OCI-LY7 (cell line): ENCODE measurements at regions not wholly inside any gene's neighbourhood (a gene's known extent, or its start where the extent isn't known, plus 50 kb on each side); places are given as distances from the start of the nearest gene placed in this dataset.

Experiments used
- BruUV-seq: library from RNA; stranded (reverse); fragments of 400-500 nt; replicated peaks from 2 replicates; lab custom pipeline; 2021; lab: Mats Ljungman, UMichigan
- CTCF ChIA-PET: fragments of 300-600 bp; sonication (Branson Sonifier 250); formaldehyde crosslinking; loops from one replicate; lab custom pipeline; 2022; ENCODE audit warnings: antibody characterized with exemption; ENCODE audit not compliant: unreplicated experiment; lab: Charles Lee
- POLR2A ChIA-PET: fragments of 300-600 bp; sonication (Branson Sonifier 250); formaldehyde crosslinking; loops from one replicate; lab custom pipeline; 2022; ENCODE audit warnings: antibody characterized with exemption; lab: Charles Lee
- DNase-seq: peaks from one replicate; pipeline ENCODE4 v3.0.0-alpha.2; 2015; ENCODE audit warnings: low spot score
- H2AFZ ChIP-seq: fragments of 200-600 bp; sonication (generic), shearing (Covaris generic); 2 replicates; pipeline ENCODE4 v1.6.1; 2014; ENCODE audit warnings: mild to moderate bottlenecking, antibody characterized with exemption, low read length, moderate library complexity
- H3K27ac ChIP-seq: fragments of 200-600 bp; sonication (generic); 2 replicates; pipeline ENCODE4 v1.5.1; 2014; ENCODE audit warnings: mixed run types, low read depth, mild to moderate bottlenecking, moderate library complexity, low read length, inconsistent platforms; ENCODE audit not compliant: poor library complexity, severe bottlenecking
- H3K36me3 ChIP-seq: fragments of 200-600 bp; sonication (generic); 2 replicates; pipeline ENCODE4 v1.6.1; 2014; ENCODE audit warnings: mild to moderate bottlenecking, antibody characterized with exemption, low read length, moderate library complexity, mixed read lengths; ENCODE audit not compliant: insufficient read depth
- H3K4me1 ChIP-seq: fragments of 200-600 bp; sonication (generic); 2 replicates; pipeline ENCODE4 v1.5.1; 2014; ENCODE audit warnings: mild to moderate bottlenecking, low read length; ENCODE audit not compliant: insufficient read depth, poor library complexity, severe bottlenecking
- H3K4me2 ChIP-seq: fragments of 200-600 bp; sonication (generic); 2 replicates; pipeline ENCODE4 v1.6.1; 2014; ENCODE audit warnings: mild to moderate bottlenecking, low read length
- H3K4me3 ChIP-seq: fragments of 200-600 bp; sonication (generic); 2 replicates; pipeline ENCODE4 v1.5.1; 2014; ENCODE audit warnings: mild to moderate bottlenecking, low read depth, low read length; ENCODE audit not compliant: poor library complexity, severe bottlenecking
- H3K79me2 ChIP-seq: fragments of 200-600 bp; sonication (generic); 2 replicates; pipeline ENCODE4 v1.6.1; 2016; ENCODE audit warnings: low read depth, mild to moderate bottlenecking, low read length, moderate library complexity, mixed read lengths; ENCODE audit not compliant: insufficient read depth
- H3K9me2 ChIP-seq: fragments of 200-600 bp; sonication (generic); 2 replicates; pipeline ENCODE4 v1.6.1; 2016; ENCODE audit warnings: mild to moderate bottlenecking, low read length, mixed read lengths; ENCODE audit not compliant: insufficient read depth
- H3K9me3 ChIP-seq: fragments of 200-600 bp; sonication (generic); 2 replicates; pipeline ENCODE4 v1.6.1; 2014; ENCODE audit warnings: mild to moderate bottlenecking, mixed run types, low read length, mixed read lengths
- H4K20me1 ChIP-seq: fragments of 200-600 bp; sonication (generic); 2 replicates; pipeline ENCODE4 v1.6.1; 2014; ENCODE audit warnings: mild to moderate bottlenecking, antibody characterized with exemption, low read length, moderate library complexity, mixed read lengths; ENCODE audit not compliant: insufficient read depth
- EZH2phosphoT487 ChIP-seq: fragments of 200-600 bp; sonication (generic); IDR thresholded peaks from 2 replicates; pipeline ENCODE4 v1.6.1; 2018; ENCODE audit warnings: low read depth, borderline replicate concordance, mild to moderate bottlenecking, mixed run types, antibody characterized with exemption, low read length, moderate library complexity, mixed read lengths
- intact Hi-C: fragments of 100-400 bp; cut with micrococcal nuclease; formaldehyde crosslinking; loops from one replicate; pipeline ENCODE4 v1.10.0; 2022; ENCODE audit not compliant: unreplicated experiment
- TF ChIP-seq, protein P1 (sequence below): fragments of 200-600 bp; sonication (generic); conservative IDR thresholded peaks from 2 replicates; pipeline ENCODE4 v1.5.1; 2014; ENCODE audit warnings: mild to moderate bottlenecking, antibody characterized with exemption, low read length, moderate library complexity, mixed read lengths

DNA sequence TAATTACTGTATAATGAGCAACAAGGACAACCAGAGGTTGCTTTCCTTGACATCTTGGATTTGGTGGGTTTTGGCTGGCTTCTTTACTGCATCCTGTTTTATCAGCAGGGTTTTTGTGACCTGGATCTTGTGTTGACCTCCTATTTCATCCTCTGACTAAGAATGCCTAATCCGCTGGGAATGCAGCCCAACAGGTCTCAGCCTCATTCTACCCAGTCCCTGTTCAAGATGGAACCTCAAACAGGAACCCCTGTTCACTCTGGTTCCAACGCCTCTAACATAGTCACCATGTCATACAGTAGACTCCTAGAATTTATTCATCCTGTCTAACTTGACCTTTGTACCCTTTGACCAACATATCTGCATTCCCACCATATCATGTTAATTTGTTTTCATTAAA, 183.8 kb upstream of the SOX9 start:
- Histone ChIP-seq H3K36me3 (no peaks in the 10 kb centered on the region), H3K4me3 (no peak overlapping the region), H2AFZ (no peak overlapping the region), H3K4me2 (no peak overlapping the region), H3K9me2 (no peaks in the 10 kb centered on the region), H4K20me1 (no peaks in the 10 kb centered on the region), H3K79me2 (no peaks in the 10 kb centered on the region), H3K4me1 (no peaks in the 10 kb centered on the region), H3K9me3 (no peaks in the 10 kb centered on the region), H3K27ac (no peak overlapping the region)
- DNase-seq = no peak
- TF ChIP-seq, protein P1, sequence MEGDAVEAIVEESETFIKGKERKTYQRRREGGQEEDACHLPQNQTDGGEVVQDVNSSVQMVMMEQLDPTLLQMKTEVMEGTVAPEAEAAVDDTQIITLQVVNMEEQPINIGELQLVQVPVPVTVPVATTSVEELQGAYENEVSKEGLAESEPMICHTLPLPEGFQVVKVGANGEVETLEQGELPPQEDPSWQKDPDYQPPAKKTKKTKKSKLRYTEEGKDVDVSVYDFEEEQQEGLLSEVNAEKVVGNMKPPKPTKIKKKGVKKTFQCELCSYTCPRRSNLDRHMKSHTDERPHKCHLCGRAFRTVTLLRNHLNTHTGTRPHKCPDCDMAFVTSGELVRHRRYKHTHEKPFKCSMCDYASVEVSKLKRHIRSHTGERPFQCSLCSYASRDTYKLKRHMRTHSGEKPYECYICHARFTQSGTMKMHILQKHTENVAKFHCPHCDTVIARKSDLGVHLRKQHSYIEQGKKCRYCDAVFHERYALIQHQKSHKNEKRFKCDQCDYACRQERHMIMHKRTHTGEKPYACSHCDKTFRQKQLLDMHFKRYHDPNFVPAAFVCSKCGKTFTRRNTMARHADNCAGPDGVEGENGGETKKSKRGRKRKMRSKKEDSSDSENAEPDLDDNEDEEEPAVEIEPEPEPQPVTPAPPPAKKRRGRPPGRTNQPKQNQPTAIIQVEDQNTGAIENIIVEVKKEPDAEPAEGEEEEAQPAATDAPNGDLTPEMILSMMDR = no peak
- no peak for TF ChIP-seq EZH2phosphoT487
- POLR2A ChIA-PET = no interaction called here
- no TSS peak for BruUV-seq
- intact Hi-C loops = no loop called here
- CTCF ChIA-PET = no interaction called here

DNA sequence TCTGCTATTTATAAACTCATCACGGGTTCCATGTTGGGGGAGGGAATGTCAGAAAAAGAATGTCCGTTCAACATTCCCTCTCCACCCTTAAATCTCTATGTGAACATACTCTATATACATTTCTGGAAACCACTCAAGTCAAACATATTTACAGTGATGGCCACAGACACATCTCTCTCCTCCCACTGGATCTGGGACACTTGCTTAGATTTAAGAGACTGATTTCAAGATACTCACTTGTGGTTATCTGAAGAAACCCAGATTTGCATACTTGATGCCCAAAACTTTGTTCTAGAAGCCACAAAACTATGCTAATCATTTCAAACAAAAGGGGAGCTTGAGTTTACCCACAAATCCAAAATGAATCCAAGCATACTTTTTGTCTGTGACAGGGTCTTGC, 182.9 kb upstream of the SOX9 start:
- no peak overlapping the region for H3K27ac ChIP-seq
- no peak overlapping the region for H3K4me3 ChIP-seq
- no peaks in the 10 kb centered on the region for H3K4me1 ChIP-seq
- H4K20me1 ChIP-seq = no peaks in the 10 kb centered on the region
- no peak for DNase-seq
- TF ChIP-seq EZH2phosphoT487 = no peak
- TF ChIP-seq, protein P1 = no peak
- H3K4me2 ChIP-seq = no peak overlapping the region
- H3K9me2 ChIP-seq = no peaks in the 10 kb centered on the region
- CTCF ChIA-PET = no interaction called here
- no peaks in the 10 kb centered on the region for H3K9me3 ChIP-seq
- POLR2A ChIA-PET = interaction anchor here (0.7 kb wide), 1 partner anchor 1280 kb away, joined by 3 read pairs; no protein-coding TSS in a partner anchor
- no peak overlapping the region for H2AFZ ChIP-seq
- H3K36me3 ChIP-seq = no peaks in the 10 kb centered on the region
- H3K79me2 ChIP-seq = no peaks in the 10 kb centered on the region
- BruUV-seq = no TSS peak
- intact Hi-C loops = no loop called here

DNA sequence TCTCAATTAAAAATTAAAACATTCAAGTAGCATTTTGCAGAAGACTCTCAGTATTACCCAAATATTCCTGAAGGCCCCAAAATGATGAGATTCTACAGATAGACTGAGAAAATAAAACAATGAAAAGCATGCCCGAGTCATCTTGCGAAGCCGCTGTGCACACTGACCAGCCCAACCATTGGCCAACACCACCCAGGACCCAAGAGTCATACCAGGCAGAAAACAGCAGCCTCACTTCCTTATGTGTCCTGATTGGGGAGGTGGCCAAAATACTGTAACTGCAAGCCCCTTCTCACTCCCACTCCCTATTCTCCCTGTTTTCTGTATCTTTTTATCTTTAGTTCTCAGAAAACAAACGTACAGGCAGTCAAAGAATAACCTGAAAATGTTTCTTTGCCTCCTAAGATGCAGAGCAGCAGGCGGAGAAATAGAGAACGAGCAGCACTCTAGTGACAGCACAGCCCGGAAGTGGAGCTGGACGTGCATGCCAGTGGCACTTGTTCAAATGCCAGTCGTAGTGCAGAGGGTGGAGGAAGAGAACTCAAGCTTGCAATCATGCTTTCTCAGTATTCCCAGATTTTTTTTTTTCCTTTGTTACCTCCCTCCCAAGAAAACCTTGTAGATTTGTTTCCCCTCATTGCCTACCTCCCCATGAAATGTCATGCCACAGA, 182.3 kb upstream of the SOX9 start:
- Histone ChIP-seq H3K4me3 (no peak overlapping the region), H3K9me3 (no peaks in the 10 kb centered on the region), H3K4me2 (no peak overlapping the region), H3K79me2 (no peaks in the 10 kb centered on the region), H2AFZ (no peak overlapping the region), H3K9me2 (no peaks in the 10 kb centered on the region), H3K27ac (no peak overlapping the region), H4K20me1 (no peaks in the 10 kb centered on the region), H3K4me1 (no peaks in the 10 kb centered on the region), H3K36me3 (no peaks in the 10 kb centered on the region)
- no peak for DNase-seq
- ChIA-PET CTCF (no interaction called here), POLR2A (interaction anchor here (0.7 kb wide), 1 partner anchor 1280 kb away, joined by 3 read pairs; no protein-coding TSS in a partner anchor)
- intact Hi-C loops = no loop called here
- TF ChIP-seq, protein P1 = no peak
- TF ChIP-seq EZH2phosphoT487 = no peak
- no TSS peak for BruUV-seq
